ENCODE measurements at regions not wholly inside any gene's neighbourhood (a gene's known extent, or its start where the extent isn't known, plus 50 kb on each side); places are given as distances from the start of the nearest gene placed in this dataset.

- TF ChIP-seq CTCF (IDR thresholded peaks at IDR 0.05) (no peak), POLR2A (IDR thresholded peaks at IDR 0.05) (no peak)
Observed at GRCh38 chr4:44100456-44100855, 348.2 kb downstream of the KCTD8 start.

Data from uterus (tissue), 2 donors.